ENCODE measurements at regions not wholly inside any gene's neighbourhood (a gene's known extent, or its start where the extent isn't known, plus 50 kb on each side); places are given as distances from the start of the nearest gene placed in this dataset.

DNA sequence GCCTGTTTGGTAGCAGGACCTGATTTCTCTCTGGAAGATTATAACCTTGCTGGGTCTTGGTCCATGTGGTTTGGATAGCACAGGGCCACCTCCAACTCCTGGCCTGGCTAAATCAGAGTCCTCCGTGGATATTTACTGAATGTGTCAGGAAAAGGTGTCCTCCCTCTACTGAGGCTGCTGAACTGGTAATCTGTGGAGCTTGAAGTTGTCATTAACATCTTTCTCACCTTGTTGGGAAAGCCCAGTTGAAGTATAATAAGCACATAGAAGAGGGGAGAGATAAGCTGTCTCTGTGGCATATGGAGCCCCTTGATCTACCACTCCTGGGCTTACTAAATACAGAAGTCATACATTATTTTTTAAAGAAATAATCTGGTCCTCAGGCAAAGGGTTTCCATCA is 294.3 kb upstream of the B3GALT2 start:
- Histone ChIP-seq H3K27me3 (ENCODE audit: control insufficient read depth in 2 of 2, insufficient read depth in 2 of 2, low read length in 2 of 2) (no peaks in the 10 kb centered on the region), H3K79me2 (ENCODE audit: control insufficient read depth, insufficient read depth, low read length) (no peaks in the 10 kb centered on the region), H3K9me1 (ENCODE audit: control insufficient read depth, insufficient read depth, low read length) (no peaks in the 10 kb centered on the region), H3K36me3 (ENCODE audit: control insufficient read depth, insufficient read depth, low read length) (no peaks in the 10 kb centered on the region), H3K4me1 (replicated peaks in 1 of 2; ENCODE audit: control insufficient read depth in 2 of 2, insufficient read depth in 2 of 2, low read length in 2 of 2) (no peaks in the 10 kb centered on the region), H3K27ac (ENCODE audit: extremely low read depth, low read depth, low read length) (no peak overlapping the region), H3K9me3 (replicated peaks; ENCODE audit: control insufficient read depth, insufficient read depth, low read depth, low read length) (no peaks in the 10 kb centered on the region; the same call in 1 of the 2 replicates), H3K4me2 (ENCODE audit: insufficient read depth, low read length) (no peak overlapping the region), H3K9ac (ENCODE audit: insufficient read depth in 1 of 2, low read depth in 2 of 2, low read length in 2 of 2) (no peak overlapping the region), H3K4me3 (no peak overlapping the region), H2AFZ (ENCODE audit: low read depth, low read length) (no peak overlapping the region), H4K20me1 (replicated peaks; ENCODE audit: control insufficient read depth, insufficient read depth, low read length) (no peaks in the 10 kb centered on the region)
- in situ Hi-C loops (cut with MboI) (no loop called here), intact Hi-C loops (cut with micrococcal nuclease) (no loop called here)
- DNase-seq (ENCODE audit: extremely low read depth in 1 of 4, low spot score in 3 of 4) (no peak), FAIRE-seq (no peak), ATAC-seq (no peak)
- CTCF ChIA-PET (ENCODE audit: low intra/inter-chr PET ratio) = no interaction called here
- TF ChIP-seq HNRNPL (IDR thresholded peaks at IDR 0.05; ENCODE audit: low read depth, low read length) (no peak), GTF2A2 (tag; IDR thresholded peaks at IDR 0.05) (no peak), MCM7 (IDR thresholded peaks at IDR 0.05) (no peak), REST (IDR thresholded peaks at IDR 0.05; ENCODE audit: borderline replicate concordance) (no peak), REST (CRISPR knock-in tag; IDR thresholded peaks at IDR 0.05; ENCODE audit: low read depth) (no peak), NR3C1 (CRISPR knock-in tag; IDR thresholded peaks at IDR 0.05) (no peak), YY1 (IDR thresholded peaks at IDR 0.05; ENCODE audit: borderline replicate concordance in 1 of 3, control insufficient read depth in 1 of 3, extremely low read depth in 1 of 3, insufficient read depth in 3 of 3, insufficient read length in 1 of 3, insufficient replicate concordance in 2 of 3, low read depth in 1 of 3, low read length in 2 of 3) (no peak), MCM2 (IDR thresholded peaks at IDR 0.05; ENCODE audit: low read depth) (no peak), SP2 (IDR thresholded peaks at IDR 0.05; ENCODE audit: extremely low read depth, low read depth, low read length, poor library complexity, severe bottlenecking) (no peak), ZNF717 (CRISPR knock-in tag; IDR thresholded peaks at IDR 0.05) (no peak), EHMT2 (IDR thresholded peaks at IDR 0.05) (no peak), RAD21 (CRISPR knock-in tag; conservative IDR thresholded peaks at IDR 0.05 in 1 of 2, IDR thresholded peaks at IDR 0.05 in 1 of 2) (no peak)
- POLR2A ChIA-PET = no interaction called here
- BruUV-seq (replicated peaks) = no TSS peak
- 0% methylated on average over 1 of the region's 1 CpG for WGBS (ENCODE audit: insufficient coverage, low coverage, missing lambda C conversion rate)

All from K562 (cell line).